ENCODE measurements at regions not wholly inside any gene's neighbourhood (a gene's known extent, or its start where the extent isn't known, plus 50 kb on each side); places are given as distances from the start of the nearest gene placed in this dataset.

DNA sequence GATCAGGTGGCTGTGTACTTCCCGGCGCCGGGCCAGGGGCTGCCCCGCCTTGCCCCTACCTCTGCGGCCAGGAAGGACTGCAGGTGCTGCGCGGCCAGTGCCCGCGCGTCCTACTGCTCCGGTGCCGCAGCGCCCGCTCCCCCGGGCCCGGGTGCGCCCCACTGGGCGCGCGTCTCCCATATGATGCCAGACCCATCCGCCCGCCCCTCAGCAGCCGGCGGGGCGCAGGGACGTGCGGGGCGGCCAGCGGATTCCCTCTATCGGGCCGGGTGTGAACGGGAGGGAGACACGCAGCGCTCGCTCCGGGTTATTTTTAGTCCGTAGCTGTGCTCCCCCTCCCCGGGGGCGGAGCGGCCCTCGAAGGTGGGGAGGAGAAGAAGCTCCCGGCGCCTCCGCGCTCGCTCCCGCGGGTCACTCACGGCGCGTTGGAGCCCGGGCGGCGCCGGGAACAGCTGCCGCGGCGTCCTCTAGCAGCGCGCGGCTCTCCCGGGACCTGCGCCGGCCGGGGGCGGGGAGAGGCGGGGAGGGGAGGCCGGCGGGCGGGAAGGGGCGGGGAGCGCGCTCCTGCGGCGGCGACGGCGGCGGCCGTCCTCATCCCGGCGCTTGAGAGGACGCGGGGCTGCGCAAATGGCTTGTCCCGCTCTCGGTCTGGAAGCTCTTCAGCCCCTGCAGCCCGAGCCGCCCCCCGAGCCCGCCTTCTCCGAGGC lies 103.6 kb downstream of the UCHL1 start:
- TF ChIP-seq, protein P1, sequence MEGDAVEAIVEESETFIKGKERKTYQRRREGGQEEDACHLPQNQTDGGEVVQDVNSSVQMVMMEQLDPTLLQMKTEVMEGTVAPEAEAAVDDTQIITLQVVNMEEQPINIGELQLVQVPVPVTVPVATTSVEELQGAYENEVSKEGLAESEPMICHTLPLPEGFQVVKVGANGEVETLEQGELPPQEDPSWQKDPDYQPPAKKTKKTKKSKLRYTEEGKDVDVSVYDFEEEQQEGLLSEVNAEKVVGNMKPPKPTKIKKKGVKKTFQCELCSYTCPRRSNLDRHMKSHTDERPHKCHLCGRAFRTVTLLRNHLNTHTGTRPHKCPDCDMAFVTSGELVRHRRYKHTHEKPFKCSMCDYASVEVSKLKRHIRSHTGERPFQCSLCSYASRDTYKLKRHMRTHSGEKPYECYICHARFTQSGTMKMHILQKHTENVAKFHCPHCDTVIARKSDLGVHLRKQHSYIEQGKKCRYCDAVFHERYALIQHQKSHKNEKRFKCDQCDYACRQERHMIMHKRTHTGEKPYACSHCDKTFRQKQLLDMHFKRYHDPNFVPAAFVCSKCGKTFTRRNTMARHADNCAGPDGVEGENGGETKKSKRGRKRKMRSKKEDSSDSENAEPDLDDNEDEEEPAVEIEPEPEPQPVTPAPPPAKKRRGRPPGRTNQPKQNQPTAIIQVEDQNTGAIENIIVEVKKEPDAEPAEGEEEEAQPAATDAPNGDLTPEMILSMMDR (IDR thresholded peaks at IDR 0.05), result no peak
- no peak for TF ChIP-seq EZH2 (IDR thresholded peaks at IDR 0.05; ENCODE audit: borderline replicate concordance, insufficient read depth, low read depth, low read length, poor library complexity, severe bottlenecking)

All from B cell (primary cell).